GM12878 (cell line): ENCODE measurements at regions not wholly inside any gene's neighbourhood (a gene's known extent, or its start where the extent isn't known, plus 50 kb on each side); places are given as distances from the start of the nearest gene placed in this dataset.
A peak's percentile ranks its signal among the peaks of the same experiment; 100 is the strongest.

Source experiments
- BACH1 ChIP-seq: fragments of 450-650 bp; IDR thresholded peaks from 2 replicates; pipeline ENCODE4 v1.6.1; 2017; ENCODE audit warnings: mild to moderate bottlenecking, borderline replicate concordance
- BCL3 ChIP-seq: IDR thresholded peaks from 2 replicates; pipeline ENCODE4 v1.6.1; 2011; ENCODE audit warnings: borderline replicate concordance, low read depth, mild to moderate bottlenecking, moderate library complexity, low read length; ENCODE audit not compliant: insufficient read depth, poor library complexity, severe bottlenecking
- BHLHE40 ChIP-seq, 2 experiments: fragments of 450-650 bp in 1 of 2; IDR thresholded peaks; 2 replicates each; pipeline ENCODE4 v1.6.1; 2011 to 2017; ENCODE audit warnings: low read depth in 2 of 2, borderline replicate concordance in 1 of 2, improper control_type of control experiment in 1 of 2, low read length in 1 of 2, mild to moderate bottlenecking in 1 of 2
- CHD1 ChIP-seq: IDR thresholded peaks from 2 replicates; pipeline ENCODE4 v1.6.1; 2012; ENCODE audit warnings: low read depth, low read length, improper control_type of control experiment
- CREB1 ChIP-seq: IDR thresholded peaks from 2 replicates; pipeline ENCODE4 v1.6.1; 2012; ENCODE audit warnings: low read depth, mild to moderate bottlenecking, inconsistent platforms
- E2F4 ChIP-seq: IDR thresholded peaks from 2 replicates; pipeline ENCODE4 v1.6.1; 2012; ENCODE audit warnings: low read depth, low read length, improper control_type of control experiment
- E2F8 ChIP-seq: fragments of 450-650 bp; IDR thresholded peaks from 2 replicates; pipeline ENCODE4 v1.6.1; 2018; ENCODE audit warnings: mild to moderate bottlenecking, low read depth, moderate library complexity; ENCODE audit not compliant: partially characterized antibody
- ESRRA ChIP-seq: IDR thresholded peaks from 2 replicates; pipeline ENCODE4 v1.6.1; 2012; ENCODE audit warnings: mild to moderate bottlenecking, low read length, improper control_type of control experiment
- IKZF1 ChIP-seq: fragments of 450-650 bp; conservative IDR thresholded peaks from 2 replicates; pipeline ENCODE4 v1.6.1; 2017; ENCODE audit warnings: antibody characterized with exemption, mild to moderate bottlenecking
- JUNB ChIP-seq: IDR thresholded peaks from 2 replicates; pipeline ENCODE4 v1.6.1; 2016; ENCODE audit warnings: antibody characterized with exemption, mild to moderate bottlenecking
- RELA ChIP-seq: fragments of 450-650 bp; IDR thresholded peaks from 2 replicates; pipeline ENCODE4 v1.8.0; 2014; ENCODE audit warnings: borderline replicate concordance; ENCODE audit not compliant: partially characterized antibody
- RFX5 ChIP-seq: IDR thresholded peaks from 2 replicates; pipeline ENCODE4 v1.6.1; 2011; ENCODE audit warnings: low read depth, low read length, improper control_type of control experiment
- RUNX3 ChIP-seq: IDR thresholded peaks from 2 replicates; pipeline ENCODE4 v1.6.1; 2012; ENCODE audit warnings: low read length, inconsistent platforms
- SMAD1 ChIP-seq: fragments of 450-650 bp; IDR thresholded peaks from 2 replicates; pipeline ENCODE4 v1.6.1; 2018; ENCODE audit warnings: mild to moderate bottlenecking, low read depth; ENCODE audit not compliant: partially characterized antibody
- SMC3 ChIP-seq: IDR thresholded peaks from 2 replicates; pipeline ENCODE4 v1.6.1; 2011; ENCODE audit warnings: low read length, improper control_type of control experiment, borderline replicate concordance
- YY1 ChIP-seq: IDR thresholded peaks from 2 replicates; pipeline ENCODE4 v1.6.1; 2011; ENCODE audit warnings: low read depth, mild to moderate bottlenecking, low read length
- ZBTB11 ChIP-seq: fragments of 450-650 bp; formaldehyde crosslinking; IDR thresholded peaks from 2 replicates; pipeline ENCODE4 v1.5.0; 2022; ENCODE audit warnings: mild to moderate bottlenecking, missing genetic modification characterization

GRCh38 chr11:95443386-95443785 lies 212.4 kb upstream of the SESN3 start (continued):
- TF ChIP-seq ZBTB11 (CRISPR knock-in tag) = no peak
- no peak for TF ChIP-seq YY1
- TF ChIP-seq SMAD1 = no peak
- TF ChIP-seq ESRRA = peak; percentile 72; the same call in 1 of the 2 replicates
- no peak for TF ChIP-seq RELA
- TF ChIP-seq BACH1 = no peak
- peak; percentile 69 for TF ChIP-seq RUNX3
- TF ChIP-seq SMC3 = no peak
- TF ChIP-seq BHLHE40 (IDR thresholded peaks at IDR 0.05; ENCODE audit: borderline replicate concordance in 1 of 2, low read depth in 2 of 2, low read length in 1 of 2) = peak in 1 of 2 experiments; percentile 22; a peak in 1 of 4 replicates
- TF ChIP-seq CREB1 = 0 out of 2 replicates have a peak, but pooled peaks have one; percentile 20
- TF ChIP-seq BCL3 = no peak
- no peak for TF ChIP-seq E2F4
- TF ChIP-seq IKZF1 = 0 out of 2 replicates have a peak, but pooled peaks have one; percentile 25
- TF ChIP-seq RFX5 = no peak
- TF ChIP-seq CHD1 = no peak
- TF ChIP-seq E2F8 = no peak
- TF ChIP-seq JUNB = no peak
